ENCODE measurements at regions not wholly inside any gene's neighbourhood (a gene's known extent, or its start where the extent isn't known, plus 50 kb on each side); places are given as distances from the start of the nearest gene placed in this dataset.
"Not testable (repeated sequence)": the region's sequence is repeated elsewhere in the genome, so short reads cannot be mapped to it uniquely, and the experiment has no call there.

DNA sequence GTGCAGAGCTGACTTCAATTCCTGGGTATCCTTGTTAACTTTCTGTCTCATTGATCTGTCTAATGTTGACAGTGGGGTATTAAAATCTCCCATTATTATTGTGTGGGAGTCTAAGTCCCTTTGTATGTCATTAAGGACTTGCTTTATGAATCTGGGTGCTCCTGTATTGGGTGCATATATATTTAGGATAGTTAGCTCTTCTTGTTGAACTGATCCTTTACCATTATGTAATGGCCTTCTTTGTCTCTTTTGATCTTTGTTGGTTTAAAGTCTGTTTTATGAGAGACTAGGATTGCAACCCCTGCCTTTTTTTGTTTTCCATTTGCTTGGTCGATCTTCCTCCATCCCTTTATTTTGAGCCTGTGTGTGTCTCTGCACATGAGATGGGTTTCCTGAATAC, 5269.5 kb upstream of the TPTE start:
- H3K4me3 ChIP-seq (ENCODE audit: extremely low read depth in 1 of 4, insufficient read depth in 2 of 4, low read depth in 3 of 4, low read length in 4 of 4); H3K23ac ChIP-seq (ENCODE audit: insufficient read length); H3K56ac ChIP-seq (replicated peaks; ENCODE audit: insufficient read length, low read depth, low read length); H3K79me2 ChIP-seq (ENCODE audit: control insufficient read depth in 1 of 2, insufficient read depth in 2 of 2, low read length in 2 of 2); H2BK5ac ChIP-seq (ENCODE audit: low read depth, low read length); POLR2A ChIA-PET (ENCODE audit: partially characterized antibody); H2AFZ ChIP-seq (ENCODE audit: low read length); H2BK120ac ChIP-seq (replicated peaks; ENCODE audit: low read depth, low read length); H4K5ac ChIP-seq (ENCODE audit: insufficient read length, low read depth, low read length); H3K14ac ChIP-seq (ENCODE audit: insufficient read length); H3K4me2 ChIP-seq (ENCODE audit: insufficient read depth in 1 of 2, low read depth in 2 of 2, low read length in 2 of 2); H2BK15ac ChIP-seq (ENCODE audit: low read length); H3K23me2 ChIP-seq (ENCODE audit: low read depth, low read length); H3K18ac ChIP-seq (ENCODE audit: extremely low read depth, low read length); CTCF ChIA-PET (ENCODE audit: partially characterized antibody); H2BK20ac ChIP-seq (ENCODE audit: low read length); H4K20me1 ChIP-seq (replicated peaks in 1 of 2; ENCODE audit: control insufficient read depth in 1 of 2, insufficient read depth in 2 of 2, low read length in 2 of 2); H4K91ac ChIP-seq (replicated peaks; ENCODE audit: insufficient read length, low read length); H3K4ac ChIP-seq (replicated peaks; ENCODE audit: insufficient read length, low read depth, low read length); H3K36me3 ChIP-seq (ENCODE audit: control insufficient read depth in 2 of 4, insufficient read depth in 4 of 4, low read length in 3 of 4); H2AK5ac ChIP-seq (ENCODE audit: low read depth, low read length); H3K9ac ChIP-seq (replicated peaks in 1 of 4; ENCODE audit: extremely low read depth in 1 of 4, low read depth in 3 of 4, low read length in 3 of 4); H3K27ac ChIP-seq (ENCODE audit: low read depth, low read length); H3K4me1 ChIP-seq (replicated peaks in 1 of 4; ENCODE audit: control insufficient read depth in 3 of 4, insufficient read depth in 4 of 4, low read length in 3 of 4); H4K8ac ChIP-seq (ENCODE audit: extremely low read depth, insufficient read depth, low read length); H2BK12ac ChIP-seq (ENCODE audit: low read depth, low read length); DNase-seq (ENCODE audit: low read depth in 1 of 2, low spot score in 2 of 2); FAIRE-seq; H3K27me3 ChIP-seq (replicated peaks in 1 of 4; ENCODE audit: control insufficient read depth in 3 of 4, extremely low read depth in 1 of 4, insufficient read depth in 3 of 4, low read length in 3 of 4); H3K79me1 ChIP-seq (ENCODE audit: low read depth, low read length): not testable (repeated sequence)
- 73% methylated on average over 1 of the region's 1 CpG; no CpG with 5 or more reads in 1 of the 2 experiments for WGBS, 2 experiments (ENCODE audit: extremely low coverage in 1 of 2, insufficient coverage in 1 of 2, insufficient read length in 1 of 2, insufficient replicate concordance in 2 of 2, low coverage in 1 of 2, low lambda C conversion rate in 2 of 2, missing lambda C conversion rate in 1 of 2)
- H3K9me3 ChIP-seq (ENCODE audit: insufficient read depth in 2 of 2, low read depth in 1 of 2, low read length in 1 of 2) = peaks cover 15 to 20% of the 10 kb centered on the region in 2 experiments

Measured in H1 (cell line).